ENCODE measurements at regions not wholly inside any gene's neighbourhood (a gene's known extent, or its start where the extent isn't known, plus 50 kb on each side); places are given as distances from the start of the nearest gene placed in this dataset.
"Not testable (repeated sequence)": the region's sequence is repeated elsewhere in the genome, so short reads cannot be mapped to it uniquely, and the experiment has no call there.

DNA sequence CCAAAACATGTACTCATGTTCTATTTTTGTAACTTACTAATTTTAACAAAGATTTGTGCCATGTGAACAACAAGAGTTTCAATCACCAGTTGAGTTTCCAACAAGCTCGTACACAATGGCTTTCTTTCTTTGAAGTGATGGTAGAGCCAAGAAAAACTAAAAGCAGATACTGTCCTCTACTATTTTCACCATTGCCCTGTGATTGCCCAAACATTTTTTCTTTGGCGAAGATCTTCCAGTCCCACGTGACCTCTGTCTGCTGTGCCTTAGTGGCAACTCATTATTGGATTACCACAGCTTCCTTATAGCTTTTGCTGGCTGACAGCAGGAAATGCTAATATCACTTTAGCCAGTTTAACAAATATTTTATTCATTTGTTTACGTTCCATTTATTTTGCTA, 1147.1 kb downstream of the STIM2 start:
- Mint-ChIP-seq H3K9me3 (ENCODE audit: insufficient read depth) (peaks cover 5% of the 10 kb centered on the region), H3K4me3 (no peak overlapping the region), H3K27ac (no peak overlapping the region), H3K36me3 (ENCODE audit: low read depth) (no peaks in the 10 kb centered on the region), H3K4me1 (ENCODE audit: low read depth) (no peaks in the 10 kb centered on the region), H3K27me3 (ENCODE audit: low read depth) (no peaks in the 10 kb centered on the region)
- CTCF ChIA-PET: no interaction called here
- DNase-seq (no peak), ATAC-seq (no peak)
- POLR2A ChIA-PET: no interaction called here

DNA sequence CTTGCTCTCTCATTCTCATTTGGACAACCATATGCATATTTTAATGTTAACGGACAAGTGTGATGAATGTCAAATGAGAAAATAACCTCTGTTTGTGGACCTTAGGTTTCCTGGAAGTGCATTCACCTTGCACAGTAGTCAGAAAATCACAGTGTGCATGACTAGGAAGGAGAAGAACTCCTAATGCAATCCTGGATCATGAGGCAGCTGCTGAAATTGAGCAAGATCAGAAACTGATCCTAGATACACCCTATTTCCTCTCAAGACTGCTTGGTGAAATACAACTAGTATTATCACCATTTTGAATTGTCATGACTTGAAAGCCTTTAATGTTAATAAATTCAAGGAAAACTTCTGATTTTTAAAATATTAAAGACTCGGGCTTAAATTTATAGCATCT, 1148.9 kb downstream of the STIM2 start:
- ChIA-PET POLR2A (no interaction called here), CTCF (no interaction called here)
- peaks cover 4% of the 10 kb centered on the region for H3K9me3 Mint-ChIP-seq (ENCODE audit: insufficient read depth)
- H3K27me3 Mint-ChIP-seq (ENCODE audit: low read depth): no peaks in the 10 kb centered on the region
- H3K36me3 Mint-ChIP-seq (ENCODE audit: low read depth): no peaks in the 10 kb centered on the region
- no peak overlapping the region for H3K4me3 Mint-ChIP-seq
- no peak for ATAC-seq
- no peaks in the 10 kb centered on the region for H3K4me1 Mint-ChIP-seq (ENCODE audit: low read depth)
- no peak overlapping the region for H3K27ac Mint-ChIP-seq
- no peak for DNase-seq

DNA sequence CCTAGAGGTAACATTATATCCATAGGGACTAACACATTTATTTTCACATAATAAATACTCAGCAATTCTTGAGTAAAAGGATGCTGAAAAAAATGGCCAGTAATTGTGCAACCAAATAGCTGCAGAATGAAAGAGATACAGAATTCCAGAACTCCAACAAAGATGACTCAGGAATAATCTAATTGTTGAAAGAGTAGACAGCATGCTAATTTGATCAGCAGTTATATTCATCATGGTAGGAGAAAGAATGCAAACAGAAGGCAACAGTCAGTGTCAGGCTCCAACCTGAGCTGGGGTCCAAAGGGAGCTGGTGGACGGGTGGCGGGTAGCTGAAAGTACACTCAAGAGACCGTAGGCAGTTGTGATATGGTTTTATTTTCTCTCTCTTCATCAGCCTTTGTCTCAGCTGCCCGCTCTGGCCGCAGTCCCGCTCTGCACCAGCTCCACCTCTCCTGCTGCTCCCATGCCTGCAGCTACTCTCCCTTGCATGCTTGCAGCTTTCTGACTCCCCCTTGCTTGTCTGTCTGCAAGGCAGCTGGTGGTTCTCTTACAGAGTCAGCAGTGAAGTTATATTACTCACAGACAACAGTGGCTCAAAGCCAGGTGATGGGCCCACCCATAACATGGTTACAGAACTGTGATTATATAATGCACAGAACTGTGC, 1150.1 kb downstream of the STIM2 start:
- CTCF ChIA-PET: no interaction called here
- no peaks in the 10 kb centered on the region for H3K27me3 Mint-ChIP-seq (ENCODE audit: low read depth)
- H3K9me3 Mint-ChIP-seq (ENCODE audit: insufficient read depth): peaks cover 11% of the 10 kb centered on the region
- H3K36me3 Mint-ChIP-seq (ENCODE audit: low read depth): no peaks in the 10 kb centered on the region
- DNase-seq (no peak), ATAC-seq (no peak)
- no peak overlapping the region for H3K27ac Mint-ChIP-seq
- no peak overlapping the region for H3K4me3 Mint-ChIP-seq
- POLR2A ChIA-PET: no interaction called here
- no peaks in the 10 kb centered on the region for H3K4me1 Mint-ChIP-seq (ENCODE audit: low read depth)

DNA sequence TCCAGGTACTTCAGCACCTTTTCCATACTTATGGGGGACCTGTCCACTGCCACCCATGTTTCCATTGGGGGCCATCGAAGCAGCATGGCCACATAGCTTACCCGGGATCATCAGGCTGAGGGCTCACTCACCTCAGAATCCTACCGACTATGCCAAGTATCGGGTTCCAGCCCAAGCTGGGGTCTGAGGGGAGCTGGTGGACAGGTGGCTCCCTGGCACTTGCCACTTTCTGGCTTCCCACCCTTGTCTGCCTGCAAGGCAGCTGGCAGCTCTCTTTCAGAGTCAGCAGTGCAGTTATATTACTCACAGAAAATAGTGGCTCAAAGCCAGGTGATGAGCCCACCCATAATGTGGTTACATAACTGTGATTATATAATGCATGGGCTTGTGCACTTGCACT, 1153.8 kb downstream of the STIM2 start:
- Mint-ChIP-seq H3K4me3 (no peak overlapping the region), H3K27ac (no peak overlapping the region), H3K27me3 (ENCODE audit: low read depth) (no peaks in the 10 kb centered on the region), H3K9me3 (ENCODE audit: insufficient read depth) (peaks cover 8% of the 10 kb centered on the region), H3K36me3 (ENCODE audit: low read depth) (no peaks in the 10 kb centered on the region), H3K4me1 (ENCODE audit: low read depth) (no peaks in the 10 kb centered on the region)
- DNase-seq: no peak
- ATAC-seq: no peak
- POLR2A ChIA-PET: no interaction called here
- CTCF ChIA-PET: no interaction called here

DNA sequence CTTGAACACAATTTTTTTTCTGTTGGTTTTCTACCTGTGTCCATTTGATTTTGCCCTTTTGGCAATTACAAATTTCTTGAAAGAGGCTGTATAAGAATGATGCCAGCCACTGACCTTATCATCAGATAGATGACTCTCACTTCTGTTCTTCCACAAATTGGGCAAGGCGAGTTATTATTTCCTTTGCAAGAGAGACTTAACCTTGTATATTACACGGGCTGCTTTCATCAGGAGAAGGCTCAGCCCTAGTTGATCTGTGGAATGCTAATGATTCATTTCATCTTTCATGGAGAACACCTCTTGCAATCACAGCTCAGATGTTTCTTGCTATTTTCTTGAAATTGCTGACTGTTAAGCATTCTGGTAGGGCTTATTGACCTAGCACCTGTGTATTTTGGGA, 1155.4 kb downstream of the STIM2 start:
- DNase-seq (no peak), ATAC-seq (no peak)
- H3K9me3 Mint-ChIP-seq (ENCODE audit: insufficient read depth): peaks cover 12% of the 10 kb centered on the region
- H3K4me1 Mint-ChIP-seq (ENCODE audit: low read depth): no peaks in the 10 kb centered on the region
- H3K4me3 Mint-ChIP-seq: no peak overlapping the region
- ChIA-PET CTCF (no interaction called here), POLR2A (no interaction called here)
- no peaks in the 10 kb centered on the region for H3K36me3 Mint-ChIP-seq (ENCODE audit: low read depth)
- no peak overlapping the region for H3K27ac Mint-ChIP-seq
- no peaks in the 10 kb centered on the region for H3K27me3 Mint-ChIP-seq (ENCODE audit: low read depth)

DNA sequence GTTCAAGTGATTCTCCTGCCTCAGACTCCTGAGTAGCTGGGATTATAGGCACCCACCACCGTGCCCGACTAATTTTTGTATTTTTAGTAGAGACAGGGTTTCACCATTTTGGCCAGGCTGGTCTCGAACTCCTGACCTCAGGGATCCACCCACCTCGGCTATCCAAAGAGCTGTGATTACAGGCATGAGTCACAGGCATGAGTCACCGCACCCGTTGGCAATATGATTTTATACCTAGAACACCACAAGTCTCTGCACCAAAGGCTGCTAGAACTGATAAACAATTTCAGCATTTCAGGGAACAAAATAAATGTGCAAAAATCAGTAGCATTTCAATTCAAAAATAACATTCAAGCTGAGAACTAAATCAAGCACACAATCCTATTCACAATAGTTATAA, 1177.6 kb downstream of the STIM2 start:
- H3K9me3 Mint-ChIP-seq (ENCODE audit: insufficient read depth): peaks cover 22% of the 10 kb centered on the region
- H3K27me3 Mint-ChIP-seq (ENCODE audit: low read depth); H3K27ac Mint-ChIP-seq; POLR2A ChIA-PET; H3K4me1 Mint-ChIP-seq (ENCODE audit: low read depth); DNase-seq; CTCF ChIA-PET; H3K4me3 Mint-ChIP-seq; H3K36me3 Mint-ChIP-seq (ENCODE audit: low read depth); ATAC-seq: not testable (repeated sequence)

DNA sequence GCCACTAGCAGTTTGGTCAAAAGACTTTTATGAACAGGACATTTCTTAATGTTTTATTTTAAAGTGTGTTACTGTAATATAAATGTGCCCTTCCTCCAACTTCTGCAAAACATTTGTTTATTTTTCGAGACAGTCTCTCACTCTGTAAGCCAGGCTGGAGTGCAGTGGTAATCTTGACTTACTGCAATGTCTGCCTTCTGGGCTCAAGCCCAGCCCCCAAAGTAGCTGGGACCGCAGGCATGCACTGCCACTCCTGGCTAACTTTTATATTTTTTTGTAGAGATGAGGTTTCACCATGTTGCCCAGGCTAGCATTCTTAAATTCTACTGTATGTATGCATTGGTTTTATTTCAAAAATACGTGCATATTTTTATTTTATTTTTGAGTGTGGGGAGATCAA, 1201.9 kb downstream of the STIM2 start:
- DNase-seq (no peak), ATAC-seq (no peak)
- Mint-ChIP-seq H3K9me3 (ENCODE audit: insufficient read depth) (peaks cover 3% of the 10 kb centered on the region), H3K27ac (no peak overlapping the region), H3K27me3 (ENCODE audit: low read depth) (no peaks in the 10 kb centered on the region), H3K4me1 (ENCODE audit: low read depth) (no peaks in the 10 kb centered on the region), H3K36me3 (ENCODE audit: low read depth) (no peaks in the 10 kb centered on the region), H3K4me3 (no peak overlapping the region)
- ChIA-PET CTCF (no interaction called here), POLR2A (no interaction called here)

DNA sequence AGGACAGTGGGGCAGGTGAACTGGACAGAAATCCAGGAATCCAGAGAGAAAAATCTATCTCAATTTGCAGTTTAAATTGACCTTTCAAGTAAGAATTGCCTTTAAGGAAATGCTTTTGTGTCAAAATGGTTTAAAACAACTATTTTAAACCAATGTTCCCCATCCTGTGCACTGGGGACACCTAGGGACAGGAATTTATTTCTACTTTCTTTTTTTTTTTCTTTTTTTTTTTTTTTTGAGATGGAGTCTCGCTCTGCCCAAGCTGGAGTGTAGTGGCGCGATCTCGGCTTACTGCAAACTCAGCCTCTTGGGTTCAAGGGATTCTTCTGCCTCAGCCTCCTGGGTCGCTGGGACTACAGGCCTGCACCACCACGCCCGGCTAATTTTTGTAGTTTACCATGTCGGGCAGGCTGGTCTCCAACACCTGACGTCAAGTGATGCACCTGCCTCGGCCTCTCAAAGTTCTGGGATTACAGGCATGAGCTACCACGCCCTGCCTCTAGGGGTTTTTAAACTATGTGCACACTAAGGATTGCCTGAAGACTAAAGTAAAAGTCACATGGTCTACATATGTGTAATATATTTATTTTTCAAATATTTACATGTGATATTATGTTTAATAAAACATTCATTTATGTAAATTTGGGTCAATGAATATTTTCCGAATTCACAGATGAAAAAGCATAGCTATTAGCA, 1213.4 kb downstream of the STIM2 start:
- H3K4me1 Mint-ChIP-seq (ENCODE audit: low read depth): no peaks in the 10 kb centered on the region
- peaks cover under 1% of the 10 kb centered on the region for H3K9me3 Mint-ChIP-seq (ENCODE audit: insufficient read depth)
- H3K27ac Mint-ChIP-seq: no peak overlapping the region
- no peaks in the 10 kb centered on the region for H3K36me3 Mint-ChIP-seq (ENCODE audit: low read depth)
- no peaks in the 10 kb centered on the region for H3K27me3 Mint-ChIP-seq (ENCODE audit: low read depth)
- ATAC-seq: no peak
- no peak overlapping the region for H3K4me3 Mint-ChIP-seq
- DNase-seq: no peak
- CTCF ChIA-PET: no interaction called here
- POLR2A ChIA-PET: no interaction called here

DNA sequence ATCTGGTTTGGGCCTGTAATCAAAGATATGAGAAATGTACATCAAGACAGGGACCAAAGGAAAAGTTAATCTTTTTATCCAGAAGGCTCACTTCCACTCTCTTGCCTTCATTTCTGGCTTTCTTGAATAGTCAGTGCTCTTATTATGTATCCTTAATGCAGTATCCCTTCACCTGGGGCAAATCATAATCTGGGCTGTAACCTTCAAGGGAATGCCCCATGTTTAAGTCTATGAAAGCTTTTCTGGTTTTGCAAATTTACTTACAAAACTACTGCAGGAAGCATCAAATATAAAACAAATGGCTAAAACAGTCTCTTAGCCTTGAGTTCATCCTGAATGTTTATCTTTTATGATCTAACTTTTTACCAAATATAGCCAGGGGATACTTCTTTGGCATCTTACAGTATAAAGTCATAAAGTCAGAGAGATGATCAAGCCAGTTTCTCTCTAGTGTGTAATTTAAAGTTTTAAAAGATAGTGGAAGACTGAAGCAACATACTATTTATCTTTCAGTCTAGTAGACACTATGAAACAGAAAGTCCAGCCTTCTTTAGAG, 1214.8 kb downstream of the STIM2 start:
- CTCF ChIA-PET: no interaction called here
- H3K9me3 Mint-ChIP-seq (ENCODE audit: insufficient read depth): peaks cover 4% of the 10 kb centered on the region
- no peaks in the 10 kb centered on the region for H3K4me1 Mint-ChIP-seq (ENCODE audit: low read depth)
- no peaks in the 10 kb centered on the region for H3K27me3 Mint-ChIP-seq (ENCODE audit: low read depth)
- no peak overlapping the region for H3K4me3 Mint-ChIP-seq
- DNase-seq: no peak
- no peak for ATAC-seq
- no peaks in the 10 kb centered on the region for H3K36me3 Mint-ChIP-seq (ENCODE audit: low read depth)
- POLR2A ChIA-PET: no interaction called here
- H3K27ac Mint-ChIP-seq: no peak overlapping the region

- ATAC-seq, CTCF ChIA-PET: not testable (repeated sequence)
These were observed 1216.6 kb downstream of the STIM2 start for GRCh38 chr4:28077203-28077602.

GRCh38 chr4:28082686-28083390, 1222.2 kb downstream of the STIM2 start:
- H3K27me3 Mint-ChIP-seq (ENCODE audit: low read depth): no peaks in the 10 kb centered on the region
- CTCF ChIA-PET: no interaction called here
- no peak for DNase-seq
- ATAC-seq: no peak
- no peaks in the 10 kb centered on the region for H3K36me3 Mint-ChIP-seq (ENCODE audit: low read depth)
- no peaks in the 10 kb centered on the region for H3K4me1 Mint-ChIP-seq (ENCODE audit: low read depth)
- POLR2A ChIA-PET: no interaction called here
- peaks cover 16% of the 10 kb centered on the region for H3K9me3 Mint-ChIP-seq (ENCODE audit: insufficient read depth)
- H3K27ac Mint-ChIP-seq: no peak overlapping the region
- no peak overlapping the region for H3K4me3 Mint-ChIP-seq

More at GRCh38 chr4:28077203-28077602, 1216.6 kb downstream of the STIM2 start:
- H3K27ac Mint-ChIP-seq; H3K27me3 Mint-ChIP-seq (ENCODE audit: low read depth); H3K4me3 Mint-ChIP-seq; H3K4me1 Mint-ChIP-seq (ENCODE audit: low read depth); H3K9me3 Mint-ChIP-seq (ENCODE audit: insufficient read depth); H3K36me3 Mint-ChIP-seq (ENCODE audit: low read depth); POLR2A ChIA-PET; DNase-seq: not testable (repeated sequence)

DNA sequence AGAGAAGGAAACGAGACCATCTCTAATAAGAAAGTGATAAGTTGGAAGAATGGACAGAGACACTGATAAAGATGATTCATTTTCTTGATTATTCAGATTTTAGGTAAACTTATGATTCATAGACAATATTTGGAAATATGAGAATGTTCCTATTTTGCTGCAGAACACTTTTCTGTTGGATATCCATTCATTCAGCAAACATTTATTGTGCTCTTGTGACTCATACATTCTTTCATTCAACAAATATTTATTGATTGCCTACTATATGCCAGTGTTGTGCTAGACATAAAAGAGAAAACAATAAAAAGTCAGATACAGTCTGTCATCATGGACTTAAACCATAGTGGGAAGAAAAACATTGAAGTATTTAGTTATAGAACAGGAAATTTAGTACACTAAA, 1232.0 kb downstream of the STIM2 start:
- no peaks in the 10 kb centered on the region for H3K27me3 Mint-ChIP-seq (ENCODE audit: low read depth)
- H3K27ac Mint-ChIP-seq: no peak overlapping the region
- H3K4me1 Mint-ChIP-seq (ENCODE audit: low read depth): no peaks in the 10 kb centered on the region
- no peaks in the 10 kb centered on the region for H3K36me3 Mint-ChIP-seq (ENCODE audit: low read depth)
- H3K4me3 Mint-ChIP-seq: no peak overlapping the region
- no peaks in the 10 kb centered on the region for H3K9me3 Mint-ChIP-seq (ENCODE audit: insufficient read depth)
- no peak for DNase-seq
- no peak for ATAC-seq
- ChIA-PET POLR2A (no interaction called here), CTCF (no interaction called here)

Data from activated CD8-positive, alpha-beta T cell treated with anti-CD3 and anti-CD28 coated beads, Interleukin-2, amount 10 ng/mL, durations not matched to agents 7 days and 5 days (primary cell).